Left hindlimb (tissue), 1 donor: ENCODE measurements at regions not wholly inside any gene's neighbourhood (a gene's known extent, or its start where the extent isn't known, plus 50 kb on each side); places are given as distances from the start of the nearest gene placed in this dataset.

Source experiments
- DNase-seq: peaks from one replicate; pipeline ENCODE4 v3.0.0-alpha.2; 2018

DNA sequence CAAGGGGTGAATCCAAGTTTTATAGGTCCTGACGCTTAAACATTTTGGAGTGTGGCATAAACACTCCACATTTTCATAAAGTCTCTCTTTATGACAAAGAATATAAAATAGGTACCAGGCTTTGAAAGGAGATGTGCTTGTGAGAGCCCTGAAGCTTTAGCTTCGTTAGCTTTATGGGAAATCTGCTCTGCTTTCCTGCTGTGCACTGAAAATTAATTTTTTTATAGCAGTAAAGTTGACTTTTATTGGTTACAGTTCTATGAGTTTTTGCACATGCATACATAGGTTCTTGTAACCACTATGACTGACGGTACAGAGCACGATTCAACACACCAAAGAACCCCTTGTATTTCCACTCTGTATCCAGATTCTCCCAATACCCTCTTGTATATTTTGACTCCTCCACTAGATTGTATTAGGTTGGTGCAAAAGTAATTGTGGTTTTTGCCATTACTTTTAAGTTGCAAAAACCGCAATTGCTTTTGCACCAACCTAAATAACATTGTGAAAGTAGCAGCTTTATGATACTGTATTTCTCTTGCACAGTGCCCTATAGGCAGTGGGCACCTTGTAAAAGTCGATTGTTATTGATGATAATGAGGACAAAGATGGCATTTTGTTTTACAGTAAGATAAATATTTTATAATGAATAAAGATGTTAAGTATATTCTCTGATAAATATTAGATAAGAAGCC is 145.2 kb upstream of the AKIRIN2 start:
- no peak for DNase-seq

DNA sequence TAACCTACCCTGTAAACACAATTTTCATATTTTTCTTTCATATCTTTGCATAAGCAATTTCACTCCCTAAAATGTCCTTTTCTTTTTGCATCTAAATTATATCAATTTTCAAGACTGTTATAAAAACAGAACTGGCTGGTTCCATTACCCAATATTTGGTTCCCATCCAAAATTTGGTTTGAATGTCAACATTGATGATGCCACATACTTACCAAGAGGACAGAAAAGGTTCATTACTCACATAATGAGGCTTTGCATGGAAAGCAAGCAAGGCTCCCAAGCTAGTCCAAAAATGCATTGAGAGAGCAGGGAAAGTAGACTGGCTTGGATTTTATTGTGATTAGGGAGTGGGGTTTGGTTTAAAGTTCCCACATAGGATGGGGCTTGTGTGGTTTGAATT is 144.4 kb upstream of the AKIRIN2 start:
- DNase-seq, result no peak

DNA sequence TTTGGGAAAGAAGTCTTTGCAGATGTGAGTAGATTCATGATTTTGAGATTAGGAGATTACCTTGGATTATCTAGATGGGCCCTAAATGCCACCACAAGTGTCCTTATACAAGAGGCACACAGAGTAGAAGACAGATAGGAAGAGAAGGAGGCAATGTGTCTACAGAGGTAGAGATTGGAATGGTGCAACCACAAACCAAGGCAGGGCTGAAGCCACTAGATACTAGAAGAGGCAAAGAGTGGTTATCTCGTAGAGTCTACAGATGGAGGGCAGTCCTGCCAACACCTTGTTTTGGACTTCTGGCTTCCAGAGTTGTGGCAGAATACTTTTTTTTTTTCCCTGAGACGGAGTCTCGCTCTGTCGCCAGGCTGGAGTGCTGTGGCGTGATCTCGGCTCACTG is 138.3 kb upstream of the AKIRIN2 start:
- DNase-seq, result no peak

DNA sequence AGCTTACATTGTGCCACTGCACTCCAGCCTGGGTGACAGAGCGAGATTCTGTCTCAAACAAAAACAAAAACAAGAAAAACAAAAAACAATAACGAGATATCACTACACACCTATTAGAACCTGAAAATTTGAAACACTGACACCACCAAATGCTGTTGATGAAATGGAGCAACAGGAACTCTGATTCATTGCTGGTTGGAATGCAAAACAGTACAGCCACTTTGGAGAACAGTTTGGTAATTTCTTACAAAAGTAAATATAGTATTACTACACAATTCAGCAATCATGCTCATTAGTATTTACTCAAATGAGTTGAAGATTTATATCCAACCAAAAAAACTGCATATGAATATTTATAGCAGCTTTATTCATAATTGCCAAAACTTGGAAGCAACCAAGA is 135.8 kb upstream of the AKIRIN2 start:
- no peak for DNase-seq

DNA sequence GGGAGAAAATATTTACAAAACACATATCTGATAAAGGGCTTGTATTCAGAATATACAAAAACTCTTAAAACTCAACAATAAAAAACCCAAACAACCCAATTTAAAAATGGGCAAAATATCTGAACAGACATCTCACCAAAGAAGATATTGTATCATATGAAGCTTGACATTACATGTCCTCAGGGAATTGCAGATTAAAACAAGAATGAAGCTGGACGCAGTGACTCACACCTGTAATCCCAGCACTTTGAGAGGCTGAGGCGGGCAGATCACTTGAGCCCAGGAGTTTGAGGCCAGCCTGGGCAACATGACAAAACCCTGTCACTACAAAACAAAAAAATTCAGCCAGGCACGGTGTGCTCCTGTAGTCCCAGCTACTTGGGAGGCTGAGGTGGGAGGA is 135.4 kb upstream of the AKIRIN2 start:
- DNase-seq, result no peak

DNA sequence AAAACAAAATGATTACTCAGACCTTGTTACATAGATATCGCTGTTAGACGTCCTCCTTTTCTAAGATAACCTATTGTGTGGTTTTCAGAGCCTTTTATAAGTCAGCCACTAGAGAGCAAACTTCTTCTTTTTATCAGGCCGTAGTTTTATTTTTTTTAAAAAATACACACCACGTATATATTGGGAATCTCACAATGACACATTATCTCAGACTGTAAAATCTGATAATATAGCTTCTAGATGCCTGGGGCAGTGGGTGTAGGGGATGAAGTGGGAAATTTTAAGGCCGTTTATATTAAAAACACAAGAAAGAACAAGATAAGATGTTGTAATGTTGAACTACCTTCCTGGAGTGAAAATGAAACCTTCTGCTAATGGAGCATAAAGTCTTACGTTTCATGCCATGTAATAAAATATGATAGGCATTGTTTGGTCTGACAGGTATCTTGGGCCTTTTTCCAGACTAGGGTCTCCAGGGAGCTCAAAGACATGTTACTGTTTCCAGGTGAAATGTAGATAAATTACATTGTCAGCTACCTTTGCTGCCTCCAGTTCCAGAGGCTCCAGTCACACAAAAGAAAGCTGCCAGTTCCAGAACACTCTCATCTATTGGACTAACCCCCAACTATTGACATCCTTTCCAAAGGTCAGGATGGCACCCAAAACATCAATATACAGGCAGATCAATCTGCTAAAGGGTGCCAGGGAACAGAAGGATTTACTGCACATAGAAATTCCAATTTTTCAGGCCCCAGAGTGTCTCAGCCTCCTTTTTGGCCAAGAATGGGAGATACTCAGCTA is 130.2 kb upstream of the AKIRIN2 start:
- no peak for DNase-seq

DNA sequence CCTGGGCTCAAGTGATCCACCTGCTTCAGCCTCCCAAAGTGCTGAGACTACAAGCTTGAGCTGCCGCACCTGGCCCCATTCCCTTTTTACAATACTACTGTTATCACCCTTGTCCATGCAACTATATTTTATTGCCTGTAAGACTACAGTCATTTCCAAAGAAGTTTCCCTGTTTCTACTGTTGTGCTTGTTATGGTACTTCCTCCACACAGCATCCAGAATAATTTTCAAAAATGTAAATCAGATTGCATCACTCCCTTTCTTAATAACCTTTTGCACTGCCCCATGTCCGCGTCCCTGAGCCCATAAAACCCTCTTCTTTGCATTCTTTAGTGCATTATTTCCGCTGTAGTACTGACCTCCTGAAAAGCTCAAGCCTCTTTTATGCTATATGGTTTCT is 128.9 kb upstream of the AKIRIN2 start:
- DNase-seq, result no peak

DNA sequence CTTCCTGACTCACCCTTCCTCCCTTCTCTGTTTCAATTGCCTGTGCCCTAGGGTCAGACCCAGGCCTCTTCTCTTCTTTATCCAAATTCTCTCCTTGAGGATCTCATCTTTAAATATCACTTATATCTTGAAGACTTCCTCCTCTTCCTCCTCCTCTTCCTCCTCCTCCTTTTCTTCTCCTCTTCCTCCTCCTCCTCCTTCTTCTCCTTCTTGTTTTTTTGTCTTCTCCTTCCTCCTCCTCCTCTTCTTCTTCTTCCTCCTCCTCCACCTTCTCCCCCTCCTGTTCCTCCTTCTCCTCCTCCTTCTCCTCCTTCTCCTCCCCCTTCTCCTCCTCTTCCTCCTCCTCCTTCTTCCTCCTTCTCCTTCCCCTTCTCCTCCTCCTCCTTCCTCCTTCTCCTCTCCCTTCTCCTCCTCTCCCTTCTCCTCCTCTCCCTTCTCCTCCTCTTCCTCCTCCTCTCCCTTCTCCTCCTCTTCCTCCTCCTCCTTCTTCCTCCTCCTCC is 127.6 kb upstream of the AKIRIN2 start:
- DNase-seq, result no peak

DNA sequence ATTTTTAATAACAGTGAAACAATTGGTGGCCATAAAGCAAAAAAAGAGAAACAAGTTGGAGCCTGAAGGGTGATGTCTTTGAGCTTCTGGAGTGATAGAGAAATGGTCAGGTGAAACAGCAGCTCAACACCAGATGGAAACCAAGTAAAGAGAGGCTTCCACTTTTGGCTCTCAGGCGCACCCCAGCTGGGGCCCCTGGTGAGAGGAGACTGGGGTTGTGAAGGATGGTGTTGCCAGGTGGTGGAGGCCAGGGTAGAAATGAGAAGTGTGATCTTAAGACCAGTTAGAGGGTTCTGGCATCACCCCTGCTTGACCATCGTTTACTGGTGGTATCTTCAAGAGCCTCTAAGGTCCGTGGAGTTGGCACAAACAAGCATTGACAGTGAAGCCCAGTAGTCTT is 126.0 kb upstream of the AKIRIN2 start:
- DNase-seq, result no peak

DNA sequence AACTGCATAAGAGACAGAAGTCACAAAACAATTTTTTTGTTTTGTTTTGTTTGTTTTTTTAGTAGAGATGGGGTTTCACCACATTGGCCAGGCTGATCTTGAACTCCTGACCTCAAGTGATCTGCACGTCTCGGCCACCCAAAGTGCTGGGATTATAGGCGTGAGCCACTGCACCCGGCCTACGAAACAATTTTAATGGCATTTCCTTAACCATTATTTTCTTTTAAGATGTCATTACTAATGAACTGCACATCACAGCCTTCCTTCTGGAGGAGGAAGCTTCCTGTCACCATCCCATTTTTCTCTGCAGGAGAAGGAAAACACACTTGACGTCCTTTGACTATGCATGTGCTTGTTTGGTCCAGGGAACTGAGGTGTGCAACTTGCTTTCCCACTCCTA is 125.3 kb upstream of the AKIRIN2 start:
- DNase-seq, result no peak

DNA sequence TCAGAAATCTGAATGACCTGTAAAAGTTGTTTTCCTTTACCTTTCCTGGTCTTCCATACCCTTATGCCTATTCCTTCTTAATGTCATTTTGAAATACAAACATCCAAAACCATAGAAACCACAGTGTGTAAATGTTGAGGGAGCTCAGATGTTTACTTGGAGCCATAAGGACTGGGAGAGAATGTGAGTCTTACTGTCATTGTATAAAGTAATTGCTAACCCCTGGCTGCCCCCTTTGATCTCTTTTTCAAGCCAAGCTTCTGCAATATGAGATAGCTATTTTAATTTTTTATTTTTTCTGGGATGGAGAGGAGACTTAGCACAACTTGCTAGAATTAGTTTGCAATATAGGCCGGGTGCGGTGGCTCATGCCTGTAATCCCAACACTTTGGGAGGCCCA is 124.4 kb upstream of the AKIRIN2 start:
- peak; percentile 59 for DNase-seq

DNA sequence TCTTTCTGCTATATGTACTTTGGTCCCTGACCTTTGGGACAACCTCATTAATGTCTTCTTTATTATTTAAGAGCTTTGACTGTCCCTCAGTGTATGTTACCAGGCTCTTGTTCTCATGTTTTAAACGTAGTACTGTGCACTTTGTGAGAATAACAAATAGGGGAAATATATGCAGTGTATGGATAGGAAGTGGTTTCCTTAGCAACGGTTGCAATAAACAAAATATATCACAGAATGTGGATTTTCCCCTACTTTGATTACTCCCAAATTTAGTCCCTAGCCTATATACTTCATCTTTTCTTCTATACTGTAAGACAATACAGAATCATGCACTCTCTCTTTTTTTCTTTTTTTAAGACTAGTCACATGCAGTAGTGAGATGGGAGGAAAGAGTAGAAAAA is 123.8 kb upstream of the AKIRIN2 start:
- DNase-seq, result no peak

DNA sequence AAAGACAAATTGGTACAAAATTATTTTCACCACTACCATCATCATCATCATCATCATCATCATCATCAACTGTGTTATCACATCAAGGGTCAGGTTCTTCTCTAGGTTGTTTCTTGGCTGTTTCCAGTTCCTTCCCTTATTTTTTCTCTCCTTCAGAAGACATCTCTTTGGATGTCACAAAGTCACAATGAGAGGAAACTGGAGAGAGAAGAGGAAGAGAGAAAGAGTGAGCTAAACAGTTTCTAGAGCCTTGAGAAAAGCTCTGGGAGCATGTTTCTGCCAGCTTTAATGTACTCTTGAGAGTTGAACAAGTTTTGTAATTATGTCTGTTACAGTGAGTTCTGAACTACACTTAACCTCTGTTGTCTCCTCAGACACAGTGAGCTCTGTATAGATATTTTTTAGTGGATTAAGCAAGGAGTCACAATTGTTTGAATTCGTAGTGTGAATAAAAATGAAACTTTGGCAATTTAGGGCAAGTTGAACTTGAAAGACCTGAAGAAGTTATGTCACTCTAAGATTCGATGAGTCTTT is 123.0 kb upstream of the AKIRIN2 start:
- DNase-seq, result no peak

DNA sequence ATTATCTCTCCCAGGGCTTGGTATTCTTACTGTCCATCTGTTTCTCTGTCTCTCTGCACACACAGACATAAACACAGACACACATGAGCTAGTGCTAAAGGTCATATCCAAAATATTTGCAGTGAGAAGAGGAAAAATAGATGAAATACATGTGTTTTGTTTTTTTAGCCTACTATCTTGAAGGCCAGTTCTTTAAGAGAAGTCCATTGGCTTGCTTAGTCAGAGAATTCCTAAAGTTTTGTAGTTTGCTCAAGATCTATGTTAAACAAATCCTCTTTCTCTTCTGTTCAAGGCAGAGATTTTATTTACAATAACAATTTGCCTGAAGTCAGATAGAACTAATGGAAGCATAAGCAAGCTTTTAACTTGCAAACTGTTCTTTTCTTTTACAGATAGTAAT is 120.0 kb upstream of the AKIRIN2 start:
- no peak for DNase-seq

DNA sequence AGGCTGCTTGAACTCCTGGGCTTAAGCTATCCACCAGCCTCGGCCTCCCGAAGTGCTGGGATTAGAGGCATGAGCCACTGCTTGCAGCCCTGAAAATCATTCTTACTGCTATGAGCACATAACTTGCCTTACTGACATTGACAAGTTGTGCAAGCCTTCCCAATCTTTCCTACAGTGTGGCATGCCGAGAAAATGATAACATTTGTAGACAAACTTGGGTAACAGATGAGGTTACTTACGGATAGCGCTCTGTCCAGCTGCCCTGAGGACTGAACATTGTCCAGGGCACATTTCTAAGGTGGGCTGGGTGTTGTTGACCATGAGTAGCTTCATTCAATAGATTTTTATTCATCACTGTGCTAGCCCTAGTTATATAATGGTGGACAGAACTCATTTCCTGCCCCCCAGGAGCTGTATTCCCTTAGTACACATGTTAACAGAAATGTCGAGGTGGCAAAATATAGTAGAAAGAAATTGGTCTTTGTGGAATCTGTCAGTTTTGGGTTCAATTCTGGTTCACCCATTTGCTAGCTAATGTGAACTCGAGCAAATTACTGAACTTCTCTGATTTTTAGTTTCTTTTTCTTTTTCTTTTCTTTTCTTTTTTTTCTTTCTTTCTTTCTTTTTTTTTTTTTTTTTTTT is 118.4 kb upstream of the AKIRIN2 start:
- DNase-seq, result no peak

DNA sequence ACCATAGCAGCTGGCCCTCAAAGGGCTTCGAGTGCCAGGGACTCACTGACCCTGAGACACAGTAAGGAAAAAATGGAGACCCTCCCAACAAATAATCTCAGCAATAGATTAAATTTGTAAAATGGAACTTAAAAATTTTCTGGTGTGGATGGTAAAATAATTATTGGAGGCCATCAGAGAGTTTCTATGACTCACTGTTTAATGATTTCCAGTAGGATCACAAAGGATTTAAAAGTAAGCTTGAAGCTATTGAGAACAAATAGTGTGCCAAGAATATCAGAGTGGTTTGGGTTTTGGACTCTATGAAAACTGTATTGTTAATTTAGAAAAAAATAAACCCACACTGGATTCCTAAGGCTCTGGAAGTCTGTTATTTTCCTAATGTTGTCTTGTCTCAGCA is 115.2 kb upstream of the AKIRIN2 start:
- DNase-seq, result no peak

DNA sequence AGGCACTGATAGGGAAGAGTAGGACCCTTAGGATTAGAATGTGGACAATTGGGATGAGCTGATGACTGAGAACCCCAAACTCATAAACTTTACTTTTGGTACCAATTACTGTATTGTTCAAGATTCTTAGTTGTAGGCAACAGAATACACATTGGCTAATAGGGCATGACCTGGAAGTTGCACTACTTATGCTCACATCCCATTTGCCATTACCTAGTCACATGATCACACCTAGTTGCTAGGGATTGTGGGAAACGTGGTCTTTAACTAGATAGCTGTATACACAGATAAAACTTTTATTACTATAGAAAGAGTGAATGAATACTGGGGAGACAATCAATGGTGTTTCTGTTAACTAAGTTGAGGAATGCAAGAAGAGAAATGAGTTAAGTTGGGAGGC is 113.4 kb upstream of the AKIRIN2 start:
- no peak for DNase-seq

DNA sequence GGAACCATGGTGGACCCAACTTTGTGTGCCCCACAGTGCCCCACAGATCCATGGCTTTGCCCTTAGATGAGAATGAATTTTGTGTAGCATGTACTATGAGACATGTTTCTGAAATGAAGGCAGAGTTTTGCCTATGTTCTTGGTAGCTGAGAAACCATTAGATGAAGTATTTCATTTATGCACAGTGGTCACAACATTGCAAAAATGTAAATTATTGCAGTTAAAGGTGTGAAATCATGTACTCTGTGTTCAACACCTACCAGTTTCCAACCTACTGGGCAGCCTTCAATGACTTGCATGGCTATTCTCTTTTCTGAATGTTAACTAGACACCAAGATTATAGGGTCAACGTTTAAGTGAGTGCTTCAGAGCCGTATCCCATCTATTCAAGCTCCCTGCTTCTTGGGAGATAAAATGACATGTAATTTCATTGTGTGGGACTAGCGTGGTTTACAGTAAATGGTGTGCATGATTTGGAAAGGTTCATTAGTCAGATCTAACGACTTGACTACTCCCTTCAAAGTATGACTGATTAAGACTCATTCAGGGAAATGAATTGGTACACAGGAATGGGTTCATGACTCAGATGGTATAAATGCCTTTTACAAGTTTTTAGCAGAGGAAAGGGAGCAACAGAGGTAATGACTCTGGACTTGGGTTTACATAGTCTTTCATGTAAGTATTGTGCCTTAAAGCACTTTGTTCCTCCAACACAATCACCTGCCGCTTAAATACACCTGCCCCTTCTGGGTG is 106.1 kb upstream of the AKIRIN2 start:
- no peak for DNase-seq

DNA sequence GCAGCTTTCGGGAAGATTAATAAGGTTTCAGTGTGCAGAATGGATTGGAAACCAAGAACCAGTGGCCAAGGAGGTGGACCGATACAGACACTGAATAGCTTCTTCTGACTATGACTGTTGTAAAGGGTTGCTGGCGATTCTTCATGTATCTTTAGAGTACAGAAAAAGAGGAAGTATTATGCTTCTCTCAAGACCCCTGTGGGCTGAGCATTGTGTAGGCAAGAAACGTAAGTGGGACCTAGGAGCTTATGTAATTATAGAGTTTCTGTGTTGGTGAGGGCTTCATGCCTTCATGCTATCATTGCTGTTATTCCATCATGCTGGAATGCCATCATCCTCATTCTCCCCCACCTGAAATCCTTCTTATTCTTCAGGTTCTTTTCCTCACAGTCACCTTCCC is 105.4 kb upstream of the AKIRIN2 start:
- DNase-seq, result no peak

DNA sequence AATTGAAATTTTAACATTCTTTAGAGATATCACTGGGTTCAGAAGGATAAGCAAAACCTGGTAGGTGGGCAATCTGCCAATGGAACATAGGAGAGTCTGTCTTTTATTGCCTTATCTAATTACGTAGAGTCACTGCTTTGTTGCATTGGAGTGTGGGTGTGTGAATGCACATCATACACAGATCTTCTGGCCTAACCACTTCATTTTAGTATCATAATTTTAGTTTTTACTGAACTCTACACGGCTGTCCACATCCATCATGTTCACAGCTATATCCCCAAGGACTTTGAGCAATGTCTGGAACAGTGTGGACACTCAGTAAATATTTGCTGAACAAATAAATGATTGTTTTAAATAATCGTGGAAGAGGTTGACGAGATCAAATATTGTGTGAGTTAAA is 104.6 kb upstream of the AKIRIN2 start:
- DNase-seq, result no peak

DNA sequence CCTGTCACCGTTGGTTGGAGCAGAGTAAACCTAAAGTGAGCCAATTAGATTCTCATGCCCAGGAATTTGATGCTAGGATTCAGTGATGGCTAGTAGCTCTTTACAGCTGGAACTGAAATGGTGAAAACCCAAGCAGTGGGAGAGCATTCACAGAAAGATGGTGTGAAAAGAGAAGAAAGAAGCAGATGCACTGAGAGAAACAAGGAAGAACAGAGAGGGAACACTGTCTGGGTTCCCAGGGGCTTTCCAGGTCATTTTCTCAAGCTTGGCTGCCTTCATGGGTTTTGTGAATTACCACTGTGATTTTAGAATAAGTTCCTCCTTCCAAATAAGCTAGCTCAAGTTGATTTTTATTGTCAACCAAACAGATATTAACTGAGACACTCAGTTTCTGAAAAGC is 104.1 kb upstream of the AKIRIN2 start:
- no peak for DNase-seq

DNA sequence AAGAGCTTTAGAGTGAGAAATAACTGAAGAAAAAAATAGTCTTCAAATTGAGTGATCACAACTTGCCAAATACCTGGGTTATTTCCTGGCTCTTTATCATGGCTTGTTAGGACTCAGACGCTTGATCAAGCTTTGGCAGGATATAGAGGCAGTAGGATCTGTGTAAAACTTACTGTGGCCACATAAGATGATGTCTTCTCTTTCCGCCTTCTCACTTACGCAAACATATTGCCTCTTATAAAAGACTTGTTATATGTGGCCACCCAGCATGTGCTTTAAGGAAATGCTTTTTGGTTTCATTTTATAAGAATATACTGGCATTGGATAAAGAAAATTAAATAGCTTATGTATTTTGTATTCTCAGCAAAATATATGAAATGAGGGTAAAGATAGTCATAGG is 101.8 kb upstream of the AKIRIN2 start:
- DNase-seq, result no peak

DNA sequence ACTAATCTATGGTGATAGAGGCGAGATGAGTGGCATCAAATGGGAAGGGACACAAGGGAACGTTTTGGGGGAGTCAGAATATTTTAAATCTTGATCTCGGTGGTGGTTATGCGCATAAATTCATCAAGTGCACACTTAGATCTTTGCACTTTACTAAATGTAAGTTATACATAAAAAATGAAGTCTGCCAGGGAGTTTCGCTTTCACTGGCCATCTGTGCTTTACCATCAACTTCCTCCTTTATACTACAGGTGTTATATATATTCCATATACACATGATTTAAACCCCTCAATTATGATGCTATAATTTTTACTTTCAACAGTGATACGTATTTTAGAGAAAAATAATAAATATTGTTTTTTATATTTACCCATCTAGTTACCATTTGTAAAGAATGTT is 97.6 kb upstream of the AKIRIN2 start:
- DNase-seq, result no peak
